ENCODE measurements at regions not wholly inside any gene's neighbourhood (a gene's known extent, or its start where the extent isn't known, plus 50 kb on each side); places are given as distances from the start of the nearest gene placed in this dataset.

DNA sequence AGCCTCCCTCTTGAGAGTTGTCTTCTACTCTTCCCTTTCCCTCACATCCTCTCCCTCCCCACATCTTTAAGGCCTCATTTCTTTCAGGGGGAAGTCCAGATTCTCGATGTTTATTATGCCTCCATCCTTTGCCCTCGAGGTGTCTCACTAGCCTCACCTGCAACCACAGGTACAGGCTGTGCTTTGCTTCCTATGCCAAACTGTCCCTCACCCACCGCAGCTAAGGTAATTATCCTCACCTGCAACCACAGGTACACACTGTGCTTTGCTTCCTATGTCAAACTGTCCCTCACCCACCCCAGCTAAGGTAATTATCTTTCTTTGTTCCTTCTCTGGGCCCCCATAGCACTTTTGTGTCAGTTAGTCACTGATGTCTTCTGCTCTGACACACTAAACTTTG lies 328.1 kb upstream of the SNX7 start:
- TF ChIP-seq, protein P1, sequence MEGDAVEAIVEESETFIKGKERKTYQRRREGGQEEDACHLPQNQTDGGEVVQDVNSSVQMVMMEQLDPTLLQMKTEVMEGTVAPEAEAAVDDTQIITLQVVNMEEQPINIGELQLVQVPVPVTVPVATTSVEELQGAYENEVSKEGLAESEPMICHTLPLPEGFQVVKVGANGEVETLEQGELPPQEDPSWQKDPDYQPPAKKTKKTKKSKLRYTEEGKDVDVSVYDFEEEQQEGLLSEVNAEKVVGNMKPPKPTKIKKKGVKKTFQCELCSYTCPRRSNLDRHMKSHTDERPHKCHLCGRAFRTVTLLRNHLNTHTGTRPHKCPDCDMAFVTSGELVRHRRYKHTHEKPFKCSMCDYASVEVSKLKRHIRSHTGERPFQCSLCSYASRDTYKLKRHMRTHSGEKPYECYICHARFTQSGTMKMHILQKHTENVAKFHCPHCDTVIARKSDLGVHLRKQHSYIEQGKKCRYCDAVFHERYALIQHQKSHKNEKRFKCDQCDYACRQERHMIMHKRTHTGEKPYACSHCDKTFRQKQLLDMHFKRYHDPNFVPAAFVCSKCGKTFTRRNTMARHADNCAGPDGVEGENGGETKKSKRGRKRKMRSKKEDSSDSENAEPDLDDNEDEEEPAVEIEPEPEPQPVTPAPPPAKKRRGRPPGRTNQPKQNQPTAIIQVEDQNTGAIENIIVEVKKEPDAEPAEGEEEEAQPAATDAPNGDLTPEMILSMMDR (IDR thresholded peaks at IDR 0.05): no peak
- TF ChIP-seq POLR2A (IDR thresholded peaks at IDR 0.05): no peak

Data from body of pancreas (tissue), 4 donors.